ENCODE measurements at regions not wholly inside any gene's neighbourhood (a gene's known extent, or its start where the extent isn't known, plus 50 kb on each side); places are given as distances from the start of the nearest gene placed in this dataset.

DNA sequence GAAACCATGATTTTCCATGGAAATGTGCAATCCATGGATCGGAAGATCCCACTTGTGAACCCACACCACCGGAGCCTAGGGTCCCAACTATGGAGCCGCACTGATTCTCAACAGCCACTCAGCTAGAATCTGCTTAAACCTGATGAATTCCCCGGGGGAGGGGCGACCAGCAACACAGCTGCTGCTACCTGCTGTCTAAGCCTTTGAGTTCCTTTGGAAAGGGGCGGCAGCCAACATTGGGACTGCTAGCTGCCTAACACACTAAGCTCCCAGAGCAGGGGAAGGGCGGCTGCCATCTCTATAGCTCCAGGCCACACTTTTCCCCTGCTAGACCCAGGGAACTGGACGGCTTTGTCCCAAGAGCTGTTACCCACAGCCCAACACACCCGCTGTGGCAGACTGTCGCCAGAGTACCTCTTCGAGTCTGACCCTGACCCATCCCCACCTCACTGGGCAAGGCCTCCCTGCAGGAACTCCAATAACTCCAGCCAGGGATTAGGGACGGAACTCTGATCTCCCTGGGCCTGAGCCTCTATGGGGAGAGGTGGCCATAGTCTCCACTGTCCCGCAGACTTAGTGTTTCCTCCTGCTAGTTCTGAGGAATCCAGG lies 205.8 kb upstream of the SLC16A7 start:
- no peak for DNase-seq
- no peaks in the 10 kb centered on the region for H3K36me3 ChIP-seq
- H3K4me3 ChIP-seq, result no peak overlapping the region
- intact Hi-C loops (cut with DNase I), result no loop called here
- H3K27me3 ChIP-seq, result no peaks in the 10 kb centered on the region
- no peaks in the 10 kb centered on the region for H3K4me1 ChIP-seq
- no peak overlapping the region for H3K27ac ChIP-seq
- TF ChIP-seq, protein P1, sequence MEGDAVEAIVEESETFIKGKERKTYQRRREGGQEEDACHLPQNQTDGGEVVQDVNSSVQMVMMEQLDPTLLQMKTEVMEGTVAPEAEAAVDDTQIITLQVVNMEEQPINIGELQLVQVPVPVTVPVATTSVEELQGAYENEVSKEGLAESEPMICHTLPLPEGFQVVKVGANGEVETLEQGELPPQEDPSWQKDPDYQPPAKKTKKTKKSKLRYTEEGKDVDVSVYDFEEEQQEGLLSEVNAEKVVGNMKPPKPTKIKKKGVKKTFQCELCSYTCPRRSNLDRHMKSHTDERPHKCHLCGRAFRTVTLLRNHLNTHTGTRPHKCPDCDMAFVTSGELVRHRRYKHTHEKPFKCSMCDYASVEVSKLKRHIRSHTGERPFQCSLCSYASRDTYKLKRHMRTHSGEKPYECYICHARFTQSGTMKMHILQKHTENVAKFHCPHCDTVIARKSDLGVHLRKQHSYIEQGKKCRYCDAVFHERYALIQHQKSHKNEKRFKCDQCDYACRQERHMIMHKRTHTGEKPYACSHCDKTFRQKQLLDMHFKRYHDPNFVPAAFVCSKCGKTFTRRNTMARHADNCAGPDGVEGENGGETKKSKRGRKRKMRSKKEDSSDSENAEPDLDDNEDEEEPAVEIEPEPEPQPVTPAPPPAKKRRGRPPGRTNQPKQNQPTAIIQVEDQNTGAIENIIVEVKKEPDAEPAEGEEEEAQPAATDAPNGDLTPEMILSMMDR (IDR thresholded peaks at IDR 0.05), result no peak
- H3K9me3 ChIP-seq, result no peaks in the 10 kb centered on the region
- WGBS, 2 donors, result 92 to 95% methylated on average over 5 to 6 of the region's 13 CpGs

DNA sequence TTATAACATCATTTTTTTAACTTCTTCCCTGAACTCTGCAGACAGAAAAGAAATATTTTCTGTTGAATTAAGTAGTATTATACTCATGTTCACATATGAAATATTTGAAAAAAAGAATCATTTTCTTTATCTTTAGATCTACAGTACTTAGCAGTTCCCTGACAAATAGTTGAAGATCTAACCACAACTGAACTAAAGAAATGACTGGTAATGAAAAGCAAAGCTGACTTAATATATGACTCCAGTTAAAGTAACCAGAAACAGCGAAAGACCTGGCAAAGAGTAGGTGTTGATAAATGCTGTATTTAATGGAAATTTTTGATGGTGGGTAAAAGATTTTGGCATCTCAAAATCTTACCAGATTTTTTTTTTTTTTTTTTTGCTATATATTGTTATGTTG lies 207.1 kb upstream of the SLC16A7 start:
- no peaks in the 10 kb centered on the region for H3K36me3 ChIP-seq
- no peaks in the 10 kb centered on the region for H3K27me3 ChIP-seq
- H3K9me3 ChIP-seq, result no peaks in the 10 kb centered on the region
- no peak for DNase-seq
- no peak overlapping the region for H3K27ac ChIP-seq
- H3K4me3 ChIP-seq, result no peak overlapping the region
- no peaks in the 10 kb centered on the region for H3K4me1 ChIP-seq
- 77 to 91% methylated on average over 1 of the region's 1 CpG for WGBS, 2 donors
- no peak for TF ChIP-seq POLR2A (IDR thresholded peaks at IDR 0.05)
- TF ChIP-seq, protein P1 (IDR thresholded peaks at IDR 0.05), result no peak
- intact Hi-C loops (cut with DNase I), result no loop called here

GRCh38 chr12:59388176-59388575 lies 207.7 kb upstream of the SLC16A7 start:
- Histone ChIP-seq H3K36me3 (no peaks in the 10 kb centered on the region), H3K27me3 (no peaks in the 10 kb centered on the region), H3K9me3 (no peaks in the 10 kb centered on the region), H3K27ac (no peak overlapping the region), H3K4me1 (no peaks in the 10 kb centered on the region), H3K4me3 (no peak overlapping the region)
- intact Hi-C loops (cut with DNase I), result no loop called here
- no peak for DNase-seq
- 77 to 91% methylated on average over 1 of the region's 1 CpG for WGBS, 2 donors
- no peak for TF ChIP-seq POLR2A (IDR thresholded peaks at IDR 0.05)
- TF ChIP-seq, protein P1 (IDR thresholded peaks at IDR 0.05), result no peak

GRCh38 chr12:59386236-59386635 lies 209.6 kb upstream of the SLC16A7 start:
- DNase-seq, result no peak
- H3K27ac ChIP-seq, result no peak overlapping the region
- TF ChIP-seq, protein P1 (IDR thresholded peaks at IDR 0.05), result no peak
- no peak for TF ChIP-seq POLR2A (IDR thresholded peaks at IDR 0.05)
- intact Hi-C loops (cut with DNase I), result no loop called here
- 68 to 69% methylated on average over 1 of the region's 1 CpG for WGBS, 2 donors
- H3K4me3 ChIP-seq, result no peak overlapping the region
- no peaks in the 10 kb centered on the region for H3K9me3 ChIP-seq
- H3K27me3 ChIP-seq, result no peaks in the 10 kb centered on the region
- no peaks in the 10 kb centered on the region for H3K36me3 ChIP-seq
- H3K4me1 ChIP-seq, result no peaks in the 10 kb centered on the region

- no peak overlapping the region for H3K4me3 ChIP-seq
These were observed 212.6 kb upstream of the SLC16A7 start for GRCh38 chr12:59383079-59383822.

More at GRCh38 chr12:59383079-59383822, 212.6 kb upstream of the SLC16A7 start:
- TF ChIP-seq, protein P1 (IDR thresholded peaks at IDR 0.05), result no peak
- TF ChIP-seq POLR2A (IDR thresholded peaks at IDR 0.05), result no peak
- H3K27ac ChIP-seq, result no peak overlapping the region
- DNase-seq, result no peak
- no peaks in the 10 kb centered on the region for H3K27me3 ChIP-seq
- H3K4me1 ChIP-seq, result no peaks in the 10 kb centered on the region
- no peaks in the 10 kb centered on the region for H3K36me3 ChIP-seq
- intact Hi-C loops (cut with DNase I), result no loop called here
- WGBS, 2 donors, result 44 to 72% methylated on average over 1 of the region's 1 CpG
- no peaks in the 10 kb centered on the region for H3K9me3 ChIP-seq

Measured in esophagus squamous epithelium (tissue), 5 donors.